Naive thymus-derived CD8-positive, alpha-beta T cell (primary cell): ENCODE measurements at regions not wholly inside any gene's neighbourhood (a gene's known extent, or its start where the extent isn't known, plus 50 kb on each side); places are given as distances from the start of the nearest gene placed in this dataset.

Source experiments
- ATAC-seq, 2 donors: fragments of 150-1000 bp; cut with Tn5 transposase in 1 of 2; sonication (Bioruptor Pico), chemical (Tn5 transposase) in 1 of 2; 1 replicate in 1 of 2; 2 replicates in 1 of 2; pipeline ENCODE4 v1.10.0; 2021; ENCODE audit warnings: mild to moderate bottlenecking in 2 of 2, moderate library complexity in 2 of 2
- POLR2A ChIA-PET: fragments of 350-600 bp; sonication (Branson Sonifier 250); formaldehyde crosslinking; loops from one replicate; lab custom pipeline; 2021; ENCODE audit warnings: antibody characterized with exemption; lab: Charles Lee
- DNase-seq, 10 donors: peaks; one replicate each; pipeline versions ENCODE4 v3.0.0 to v3.0.0-alpha.2; 2020 to 2022
- H3K27ac Mint-ChIP-seq, 10 donors: one replicate each; pipeline ENCODE4 v1.8.0; 2020 to 2022; ENCODE audit warnings: mild to moderate bottlenecking in 10 of 10, mixed read lengths in 10 of 10, moderate library complexity in 4 of 10, inconsistent platforms in 1 of 10
- H3K27me3 Mint-ChIP-seq, 5 donors: one replicate each; pipeline ENCODE4 v1.8.0; 2021 to 2022; ENCODE audit warnings: mixed read lengths in 5 of 5
- H3K36me3 Mint-ChIP-seq, 3 donors: one replicate each; pipeline ENCODE4 v1.8.0; 2020 to 2022; ENCODE audit warnings: mixed read lengths in 3 of 3, mild to moderate bottlenecking in 2 of 3, inconsistent platforms in 1 of 3
- H3K4me1 Mint-ChIP-seq, 4 donors: one replicate each; pipeline ENCODE4 v1.8.0; 2021 to 2022; ENCODE audit warnings: mixed read lengths in 4 of 4
- H3K4me3 Mint-ChIP-seq, 10 donors: one replicate each; pipeline ENCODE4 v1.8.0; 2020 to 2022; ENCODE audit warnings: mild to moderate bottlenecking in 10 of 10, mixed read lengths in 10 of 10, moderate library complexity in 6 of 10, inconsistent platforms in 1 of 10
- H3K9me3 Mint-ChIP-seq, 9 donors: one replicate each; pipeline ENCODE4 v1.8.0; 2020 to 2022; ENCODE audit warnings: mixed read lengths in 9 of 9, mild to moderate bottlenecking in 3 of 9, inconsistent platforms in 1 of 9, moderate library complexity in 1 of 9

DNA sequence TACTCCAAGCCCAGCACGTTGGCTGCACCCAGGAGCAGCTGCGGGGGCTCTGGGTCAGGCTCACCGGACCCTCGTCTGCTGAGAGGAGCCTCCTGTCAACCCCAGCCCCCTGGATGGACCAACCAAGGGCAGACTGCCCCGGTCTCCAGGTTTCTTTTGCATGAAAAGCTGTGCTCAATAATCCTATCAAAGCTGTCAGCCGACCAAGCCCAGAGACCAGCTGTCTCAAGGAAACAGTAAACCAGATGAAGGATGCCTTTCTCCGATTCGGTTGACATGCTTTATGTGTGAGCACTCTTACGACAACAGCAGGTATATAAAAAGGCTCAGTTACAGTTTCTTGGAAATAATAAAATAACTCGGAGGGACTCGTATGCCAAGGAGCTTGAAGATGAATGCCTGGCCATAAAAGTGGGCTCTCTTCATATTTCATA lies 71.6 kb upstream of the BAIAP2L1 start:
- peaks cover 20 to 59% (median 31%) of the 10 kb centered on the region in 5 donors for H3K27me3 Mint-ChIP-seq
- H3K4me3 Mint-ChIP-seq = no peak overlapping the region
- H3K27ac Mint-ChIP-seq = no peak overlapping the region
- H3K36me3 Mint-ChIP-seq = peaks cover 0 to 5% (median 0%) of the 10 kb centered on the region in 3 donors
- POLR2A ChIA-PET = interaction anchor here (1.2 kb wide), 1 partner anchor 9 kb away, joined by 3 read pairs; no protein-coding TSS in a partner anchor
- no peak for DNase-seq
- H3K9me3 Mint-ChIP-seq = peaks cover 0 to 8% (median 5%) of the 10 kb centered on the region in 9 donors
- H3K4me1 Mint-ChIP-seq = peaks cover 2 to 9% (median 6%) of the 10 kb centered on the region in 4 donors
- no peak for ATAC-seq

- Mint-ChIP-seq H3K27me3 (peaks cover 20 to 51% (median 31%) of the 10 kb centered on the region in 5 donors), H3K36me3 (peaks cover 0 to 5% (median 0%) of the 10 kb centered on the region in 3 donors), H3K4me3 (peak overlapping the region in 8 of 10 donors; percentile 22 to 79 (median 55)), H3K4me1 (peaks cover 2 to 9% (median 6%) of the 10 kb centered on the region in 4 donors), H3K27ac (peak overlapping the region in 1 of 10 donors; percentile 80), H3K9me3 (peaks cover 0 to 8% (median 5%) of the 10 kb centered on the region in 9 donors)
- ATAC-seq (no peak), DNase-seq (peak in 3 of 10 donors; percentile 3 to 24 (median 13))
- POLR2A ChIA-PET = no interaction called here
Measured at GRCh38 chr7:98470485-98471240, 69.8 kb upstream of the BAIAP2L1 start.

- POLR2A ChIA-PET = no interaction called here
- Mint-ChIP-seq H3K4me1 (peaks cover 2 to 9% (median 6%) of the 10 kb centered on the region in 4 donors), H3K27me3 (peaks cover 20 to 56% (median 31%) of the 10 kb centered on the region in 5 donors), H3K36me3 (peaks cover 0 to 5% (median 0%) of the 10 kb centered on the region in 3 donors), H3K4me3 (no peak overlapping the region), H3K9me3 (peaks cover 0 to 8% (median 5%) of the 10 kb centered on the region in 9 donors), H3K27ac (no peak overlapping the region)
- DNase-seq (no peak), ATAC-seq (no peak)
Measured at GRCh38 chr7:98469088-98469487, 68.2 kb upstream of the BAIAP2L1 start.

- no peak for DNase-seq
- H3K36me3 Mint-ChIP-seq = peaks cover 0 to 5% (median 0%) of the 10 kb centered on the region in 3 donors
- no peak for ATAC-seq
- H3K9me3 Mint-ChIP-seq = peaks cover 0 to 8% (median 5%) of the 10 kb centered on the region in 9 donors
- POLR2A ChIA-PET = no interaction called here
- peak overlapping the region in 1 of 10 donors; percentile 34 for H3K4me3 Mint-ChIP-seq
- H3K27me3 Mint-ChIP-seq = peaks cover 17 to 48% (median 31%) of the 10 kb centered on the region in 5 donors
- peak overlapping the region in 1 of 10 donors; percentile 24 for H3K27ac Mint-ChIP-seq
- H3K4me1 Mint-ChIP-seq = peaks cover 2 to 9% (median 6%) of the 10 kb centered on the region in 4 donors
Measured at GRCh38 chr7:98467570-98468312, 66.9 kb upstream of the BAIAP2L1 start.

GRCh38 chr7:98465022-98465421 lies 64.1 kb upstream of the BAIAP2L1 start:
- Mint-ChIP-seq H3K27me3 (peaks cover 4 to 26% (median 17%) of the 10 kb centered on the region in 5 donors), H3K4me3 (no peak overlapping the region), H3K27ac (no peak overlapping the region), H3K9me3 (peaks cover 0 to 6% (median 4%) of the 10 kb centered on the region in 9 donors), H3K36me3 (no peaks in the 10 kb centered on the region), H3K4me1 (no peaks in the 10 kb centered on the region)
- POLR2A ChIA-PET = no interaction called here
- DNase-seq (no peak), ATAC-seq (no peak)

DNA sequence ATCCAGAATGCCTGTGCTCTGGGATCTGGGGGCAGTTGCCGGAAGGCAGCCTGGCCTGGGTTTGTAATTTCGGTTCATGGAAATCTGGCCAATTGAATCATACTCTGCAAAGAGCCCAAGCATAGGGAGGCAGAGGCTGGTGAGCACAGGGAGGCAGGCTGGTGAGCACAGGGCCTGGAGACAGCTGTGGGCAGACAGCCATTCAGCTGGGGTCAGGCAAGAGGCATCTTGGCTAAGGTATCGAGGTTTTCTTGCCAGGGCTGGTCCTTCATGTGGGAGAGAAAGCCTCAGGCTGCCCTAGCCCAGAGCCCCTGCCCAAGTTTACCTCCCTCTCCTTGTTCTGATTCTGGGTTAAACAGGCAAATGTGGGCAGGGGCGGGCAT lies 63.7 kb upstream of the BAIAP2L1 start:
- no peak for ATAC-seq
- Mint-ChIP-seq H3K27ac (no peak overlapping the region), H3K4me1 (no peaks in the 10 kb centered on the region), H3K4me3 (no peak overlapping the region), H3K27me3 (peaks cover 4 to 22% (median 13%) of the 10 kb centered on the region in 5 donors), H3K9me3 (peaks cover 0 to 6% (median 4%) of the 10 kb centered on the region in 9 donors), H3K36me3 (no peaks in the 10 kb centered on the region)
- POLR2A ChIA-PET = no interaction called here
- DNase-seq = no peak

- Mint-ChIP-seq H3K9me3 (peaks cover 0 to 4% (median under 1%) of the 10 kb centered on the region in 9 donors), H3K36me3 (no peaks in the 10 kb centered on the region), H3K4me1 (no peaks in the 10 kb centered on the region), H3K27me3 (peaks cover under 1 to 18% (median 9%) of the 10 kb centered on the region in 5 donors), H3K4me3 (no peak overlapping the region), H3K27ac (no peak overlapping the region)
- POLR2A ChIA-PET = interaction anchor here (0.9 kb wide), 1 partner anchor 9 kb away, joined by 3 read pairs; no protein-coding TSS in a partner anchor
- ATAC-seq = no peak
- DNase-seq = no peak
Measured at GRCh38 chr7:98463837-98464557, 63.1 kb upstream of the BAIAP2L1 start.

- ATAC-seq = no peak
- Mint-ChIP-seq H3K4me3 (no peak overlapping the region), H3K36me3 (no peaks in the 10 kb centered on the region), H3K27ac (no peak overlapping the region), H3K4me1 (no peaks in the 10 kb centered on the region), H3K27me3 (peaks cover 0 to 12% (median 3%) of the 10 kb centered on the region in 5 donors), H3K9me3 (no peaks in the 10 kb centered on the region)
- POLR2A ChIA-PET = interaction anchor here (0.9 kb wide), 1 partner anchor 10 kb away, joined by 3 read pairs; no protein-coding TSS in a partner anchor
- no peak for DNase-seq
Measured at GRCh38 chr7:98462911-98463633, 62.2 kb upstream of the BAIAP2L1 start.

- Mint-ChIP-seq H3K4me3 (no peak overlapping the region), H3K27me3 (peaks cover 0 to 5% (median 0%) of the 10 kb centered on the region in 5 donors), H3K4me1 (no peaks in the 10 kb centered on the region), H3K27ac (no peak overlapping the region), H3K9me3 (no peaks in the 10 kb centered on the region), H3K36me3 (no peaks in the 10 kb centered on the region)
- no peak for ATAC-seq
- POLR2A ChIA-PET = no interaction called here
- no peak for DNase-seq
Measured at GRCh38 chr7:98460902-98461301, 60.0 kb upstream of the BAIAP2L1 start.

DNA sequence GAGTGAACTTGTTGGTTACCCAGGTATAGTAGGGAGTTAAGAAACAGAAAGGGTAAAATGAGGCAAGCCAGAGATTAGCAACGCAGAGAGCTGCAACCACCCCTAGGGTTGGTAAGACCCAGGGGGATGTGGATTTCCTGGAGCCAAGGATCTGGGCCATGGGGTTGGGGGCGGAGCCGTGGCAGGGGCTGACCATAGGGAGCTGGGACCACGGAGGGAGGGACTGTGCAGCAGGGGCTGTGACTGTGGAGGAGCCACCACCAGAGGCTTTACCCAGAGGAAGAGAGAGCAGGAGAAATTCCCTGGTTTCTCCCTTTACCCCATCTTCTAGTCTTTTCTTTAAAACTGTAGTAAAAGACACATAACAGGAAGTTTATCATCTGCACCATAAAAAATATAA lies 58.6 kb upstream of the BAIAP2L1 start:
- no peaks in the 10 kb centered on the region for H3K4me1 Mint-ChIP-seq
- DNase-seq (no peak), ATAC-seq (no peak)
- POLR2A ChIA-PET = no interaction called here
- H3K9me3 Mint-ChIP-seq = no peaks in the 10 kb centered on the region
- H3K27me3 Mint-ChIP-seq = peaks cover 0 to 2% (median 0%) of the 10 kb centered on the region in 5 donors
- H3K27ac Mint-ChIP-seq = no peak overlapping the region
- no peaks in the 10 kb centered on the region for H3K36me3 Mint-ChIP-seq
- H3K4me3 Mint-ChIP-seq = no peak overlapping the region

- H3K4me1 Mint-ChIP-seq = no peaks in the 10 kb centered on the region
- DNase-seq (no peak), ATAC-seq (no peak)
- peaks cover 0 to 6% (median 0%) of the 10 kb centered on the region in 9 donors for H3K9me3 Mint-ChIP-seq
- POLR2A ChIA-PET = no interaction called here
- peaks cover 0 to under 1% (median 0%) of the 10 kb centered on the region in 3 donors for H3K36me3 Mint-ChIP-seq
- H3K27ac Mint-ChIP-seq = no peak overlapping the region
- peaks cover 0 to 3% (median 0%) of the 10 kb centered on the region in 5 donors for H3K27me3 Mint-ChIP-seq
- H3K4me3 Mint-ChIP-seq = no peak overlapping the region
Measured at GRCh38 chr7:98458090-98458875, 57.4 kb upstream of the BAIAP2L1 start.
